Stomach (tissue), 4 donors: ENCODE measurements at regions not wholly inside any gene's neighbourhood (a gene's known extent, or its start where the extent isn't known, plus 50 kb on each side); places are given as distances from the start of the nearest gene placed in this dataset.

Experiments
- POLR2A ChIP-seq, 4 donors: fragments of 450-650 bp; IDR thresholded peaks; one replicate each; pipeline ENCODE4 v1.6.1; 2016; ENCODE audit warnings: antibody characterized with exemption in 4 of 4, control low read depth in 2 of 4, mild to moderate bottlenecking in 1 of 4, moderate library complexity in 1 of 4
- TF ChIP-seq, protein P1 (sequence below), 7 experiments: fragments of 450-650 bp in 4 of 7; fragments of 200-600 bp in 3 of 7; sonication (generic) in 3 of 7; IDR thresholded peaks; one replicate each; pipeline ENCODE4 v1.5.1; 2016 to 2019; ENCODE audit warnings: antibody characterized with exemption in 7 of 7, control low read depth in 2 of 7, mild to moderate bottlenecking in 1 of 7

DNA sequence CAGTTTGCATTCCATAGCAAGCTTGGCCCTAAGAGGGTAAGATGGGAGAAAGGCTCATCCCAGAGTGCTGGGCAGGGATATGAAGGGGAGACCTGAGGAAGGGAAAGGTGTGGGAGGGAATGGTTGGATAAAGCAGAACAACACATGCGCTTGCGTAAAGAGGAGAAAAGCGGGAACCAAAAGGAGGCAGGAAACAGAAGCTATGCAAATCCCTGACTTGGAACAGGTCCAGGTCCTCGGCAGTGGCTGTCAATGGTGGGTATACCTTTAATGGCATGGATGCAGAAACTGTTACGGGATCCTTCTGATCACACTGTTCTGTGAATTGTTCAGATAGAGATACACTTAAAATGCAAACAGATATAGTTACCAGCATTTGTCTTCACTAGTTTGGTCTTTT, 455.6 kb downstream of the SIPA1L2 start:
- TF ChIP-seq, protein P1, sequence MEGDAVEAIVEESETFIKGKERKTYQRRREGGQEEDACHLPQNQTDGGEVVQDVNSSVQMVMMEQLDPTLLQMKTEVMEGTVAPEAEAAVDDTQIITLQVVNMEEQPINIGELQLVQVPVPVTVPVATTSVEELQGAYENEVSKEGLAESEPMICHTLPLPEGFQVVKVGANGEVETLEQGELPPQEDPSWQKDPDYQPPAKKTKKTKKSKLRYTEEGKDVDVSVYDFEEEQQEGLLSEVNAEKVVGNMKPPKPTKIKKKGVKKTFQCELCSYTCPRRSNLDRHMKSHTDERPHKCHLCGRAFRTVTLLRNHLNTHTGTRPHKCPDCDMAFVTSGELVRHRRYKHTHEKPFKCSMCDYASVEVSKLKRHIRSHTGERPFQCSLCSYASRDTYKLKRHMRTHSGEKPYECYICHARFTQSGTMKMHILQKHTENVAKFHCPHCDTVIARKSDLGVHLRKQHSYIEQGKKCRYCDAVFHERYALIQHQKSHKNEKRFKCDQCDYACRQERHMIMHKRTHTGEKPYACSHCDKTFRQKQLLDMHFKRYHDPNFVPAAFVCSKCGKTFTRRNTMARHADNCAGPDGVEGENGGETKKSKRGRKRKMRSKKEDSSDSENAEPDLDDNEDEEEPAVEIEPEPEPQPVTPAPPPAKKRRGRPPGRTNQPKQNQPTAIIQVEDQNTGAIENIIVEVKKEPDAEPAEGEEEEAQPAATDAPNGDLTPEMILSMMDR (IDR thresholded peaks at IDR 0.05): no peak
- no peak for TF ChIP-seq POLR2A (IDR thresholded peaks at IDR 0.05)
